ENCODE measurements at regions not wholly inside any gene's neighbourhood (a gene's known extent, or its start where the extent isn't known, plus 50 kb on each side); places are given as distances from the start of the nearest gene placed in this dataset.

- Histone ChIP-seq H3K9me3 (ENCODE audit: control insufficient read depth in 4 of 4, low read length in 3 of 4) (no peaks in the 10 kb centered on the region), H3K9ac (ENCODE audit: low read depth in 1 of 2, low read length in 2 of 2) (no peak overlapping the region), H3K4me1 (ENCODE audit: control insufficient read depth in 4 of 4, insufficient read depth in 4 of 4, low read length in 3 of 4) (no peaks in the 10 kb centered on the region), H3K36me3 (ENCODE audit: control insufficient read depth in 4 of 4, insufficient read depth in 3 of 4, low read depth in 1 of 4, low read length in 3 of 4) (no peaks in the 10 kb centered on the region), H3K27me3 (ENCODE audit: control insufficient read depth in 4 of 4, insufficient read depth in 4 of 4, low read length in 3 of 4) (peaks cover 0 to 8% (median 3%) of the 10 kb centered on the region in 4 donors), H3K4me3 (ENCODE audit: low read depth in 1 of 3, low read length in 3 of 3) (no peak overlapping the region), H3K27ac (ENCODE audit: low read depth in 1 of 2, low read length in 2 of 2) (no peak overlapping the region)
- DNase-seq (ENCODE audit: low spot score) = no peak
- 41% methylated on average over 7 of the region's 7 CpGs for WGBS
- TF ChIP-seq FOXA1 (IDR thresholded peaks at IDR 0.05) (no peak), ATF3 (IDR thresholded peaks at IDR 0.05) (no peak), JUND (IDR thresholded peaks at IDR 0.05) (no peak), TAF1 (conservative IDR thresholded peaks at IDR 0.05) (no peak), NR2F2 (IDR thresholded peaks at IDR 0.05) (no peak), SP1 (IDR thresholded peaks at IDR 0.05) (no peak), RAD21 (IDR thresholded peaks at IDR 0.05) (no peak), RXRA (IDR thresholded peaks at IDR 0.05) (no peak), FOXA2 (IDR thresholded peaks at IDR 0.05) (no peak)
Measured at GRCh38 chr21:32954353-32954752, 71.4 kb upstream of the OLIG2 start.

GRCh38 chr21:32955311-32956060 is 70.2 kb upstream of the OLIG2 start:
- 54% methylated on average over 20 of the region's 20 CpGs for WGBS

More at GRCh38 chr21:32955311-32956060, 70.2 kb upstream of the OLIG2 start:
- Histone ChIP-seq H3K4me3 (ENCODE audit: low read depth in 1 of 3, low read length in 3 of 3) (no peak overlapping the region), H3K27me3 (ENCODE audit: control insufficient read depth in 4 of 4, insufficient read depth in 4 of 4, low read length in 3 of 4) (peaks cover 0 to 8% (median 3%) of the 10 kb centered on the region in 4 donors), H3K27ac (ENCODE audit: low read depth in 1 of 2, low read length in 2 of 2) (no peak overlapping the region), H3K9me3 (ENCODE audit: control insufficient read depth in 4 of 4, low read length in 3 of 4) (no peaks in the 10 kb centered on the region), H3K36me3 (ENCODE audit: control insufficient read depth in 4 of 4, insufficient read depth in 3 of 4, low read depth in 1 of 4, low read length in 3 of 4) (no peaks in the 10 kb centered on the region), H3K4me1 (ENCODE audit: control insufficient read depth in 4 of 4, insufficient read depth in 4 of 4, low read length in 3 of 4) (no peaks in the 10 kb centered on the region), H3K9ac (ENCODE audit: low read depth in 1 of 2, low read length in 2 of 2) (no peak overlapping the region)
- no peak for DNase-seq (ENCODE audit: low spot score)
- TF ChIP-seq HNF4G (IDR thresholded peaks at IDR 0.05) (no peak), RAD21 (IDR thresholded peaks at IDR 0.05) (no peak), TAF1 (conservative IDR thresholded peaks at IDR 0.05) (no peak), CTCF (IDR thresholded peaks at IDR 0.05; ENCODE audit: low read depth, low read length, missing input control) (no peak), REST (IDR thresholded peaks at IDR 0.05) (no peak), FOXA1 (IDR thresholded peaks at IDR 0.05) (no peak), SP1 (IDR thresholded peaks at IDR 0.05) (no peak), MAX (IDR thresholded peaks at IDR 0.05) (no peak), ATF3 (IDR thresholded peaks at IDR 0.05) (no peak)
